ENCODE measurements at regions not wholly inside any gene's neighbourhood (a gene's known extent, or its start where the extent isn't known, plus 50 kb on each side); places are given as distances from the start of the nearest gene placed in this dataset.
"Not testable (repeated sequence)": the region's sequence is repeated elsewhere in the genome, so short reads cannot be mapped to it uniquely, and the experiment has no call there.

DNA sequence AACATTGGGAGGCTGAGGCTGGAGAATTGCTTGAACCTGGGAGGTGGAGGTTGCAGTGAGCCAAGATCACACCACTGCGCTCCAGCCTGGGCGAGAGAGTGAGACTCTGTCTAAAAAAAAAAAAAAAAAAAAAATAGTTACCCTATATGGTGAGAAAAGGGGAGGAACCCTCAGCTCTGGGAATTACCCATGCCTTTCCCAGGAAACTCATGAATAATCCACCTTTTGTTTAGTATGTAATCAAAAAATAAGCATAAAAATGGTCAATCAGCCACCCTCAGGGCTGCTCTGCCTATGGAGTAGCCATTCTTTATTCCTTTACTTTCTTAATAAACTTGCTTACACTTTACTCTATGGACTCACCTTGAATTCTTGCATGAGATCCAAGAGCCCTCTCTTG, 140.4 kb downstream of the FHIP1A start:
- TF ChIP-seq CTCF, POLR2AphosphoS5, POLR2A, EP300 (IDR thresholded peaks at IDR 0.05): not testable (repeated sequence)

All from suprapubic skin (tissue), 4 donors.